Tibial nerve (tissue), 4 donors: ENCODE measurements at regions not wholly inside any gene's neighbourhood (a gene's known extent, or its start where the extent isn't known, plus 50 kb on each side); places are given as distances from the start of the nearest gene placed in this dataset.
"Not testable (repeated sequence)": the region's sequence is repeated elsewhere in the genome, so short reads cannot be mapped to it uniquely, and the experiment has no call there.

Source experiments
- DNase-seq, 2 donors: peaks; one replicate each; pipeline ENCODE4 v3.0.0-alpha.2; 2019; ENCODE audit warnings: low spot score in 2 of 2
- H3K27ac ChIP-seq, 4 donors: fragments of 200-600 bp; sonication (generic) in 3 of 4; one replicate each; pipeline ENCODE4 v1.5.1; 2017 to 2019; ENCODE audit warnings: mild to moderate bottlenecking in 1 of 4
- H3K27me3 ChIP-seq, 2 donors: fragments of 200-600 bp; sonication (generic) in 1 of 2; one replicate each; pipeline versions ENCODE4 v1.5.1 to v1.6.0; 2017 to 2019
- H3K36me3 ChIP-seq, 3 donors: fragments of 200-600 bp; sonication (generic); one replicate each; pipeline ENCODE4 v1.5.1; 2018 to 2019
- H3K4me1 ChIP-seq, 4 donors: fragments of 200-600 bp; sonication (generic) in 3 of 4; one replicate each; pipeline ENCODE4 v1.5.1; 2017 to 2019
- H3K4me3 ChIP-seq, 4 donors: fragments of 200-600 bp; sonication (generic) in 3 of 4; one replicate each; pipeline ENCODE4 v1.5.1; 2017 to 2019; ENCODE audit warnings: mild to moderate bottlenecking in 1 of 4, moderate library complexity in 1 of 4
- H3K9me3 ChIP-seq, 4 donors: fragments of 200-600 bp; sonication (generic) in 3 of 4; one replicate each; pipeline ENCODE4 v1.5.1; 2017 to 2019
- EP300 ChIP-seq, 2 donors: sonication (generic); formaldehyde crosslinking; IDR thresholded peaks; one replicate each; pipeline ENCODE4 v1.6.1; 2017; ENCODE audit warnings: antibody characterized with exemption in 2 of 2, mild to moderate bottlenecking in 1 of 2
- POLR2A ChIP-seq, 2 donors: fragments of 450-650 bp; IDR thresholded peaks; one replicate each; pipeline ENCODE4 v1.6.1; 2017; ENCODE audit warnings: antibody characterized with exemption in 2 of 2, mild to moderate bottlenecking in 2 of 2, moderate library complexity in 2 of 2
- WGBS, 2 donors: methylation state at CpG; one replicate each; pipeline ENCODE4 v1.1.5; 2018; 5-methylcytosine and 5-hydroxymethylcytosine counted together
- TF ChIP-seq, protein P1 (sequence below), 5 experiments: fragments of 200-600 bp in 3 of 5; fragments of 450-650 bp in 2 of 5; sonication (generic) in 3 of 5; IDR thresholded peaks; one replicate each; pipeline ENCODE4 v1.5.1; 2016 to 2019; ENCODE audit warnings: antibody characterized with exemption in 5 of 5, mild to moderate bottlenecking in 3 of 5, moderate library complexity in 2 of 5

DNA sequence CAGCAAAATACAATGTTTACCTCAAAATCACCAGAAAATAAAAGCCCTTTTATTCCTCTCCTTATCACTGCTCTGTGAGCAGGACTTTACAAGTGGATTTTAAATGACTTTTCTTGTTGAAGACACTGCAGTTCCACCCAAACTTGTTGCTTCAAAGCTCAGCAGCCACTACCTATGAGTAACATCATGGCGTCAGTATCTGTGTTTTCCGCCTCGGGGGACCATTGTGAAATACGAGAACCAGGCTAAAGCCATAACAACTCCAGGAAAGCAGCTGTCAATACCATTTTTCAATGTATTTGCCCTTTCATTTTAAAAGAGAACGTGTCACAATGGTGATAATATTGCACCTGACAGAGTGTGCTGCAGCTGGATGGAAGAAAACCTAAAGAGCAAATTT lies 284.0 kb upstream of the RNF32 start:
- Histone ChIP-seq H3K4me1 (no peaks in the 10 kb centered on the region), H3K27me3 (no peaks in the 10 kb centered on the region), H3K4me3 (no peak overlapping the region), H3K9me3 (no peaks in the 10 kb centered on the region), H3K27ac (no peak overlapping the region), H3K36me3 (no peaks in the 10 kb centered on the region)
- 75 to 87% methylated on average over 5 of the region's 5 CpGs for WGBS, 2 donors
- DNase-seq = no peak
- TF ChIP-seq POLR2A (IDR thresholded peaks at IDR 0.05) = no peak
- TF ChIP-seq, protein P1, sequence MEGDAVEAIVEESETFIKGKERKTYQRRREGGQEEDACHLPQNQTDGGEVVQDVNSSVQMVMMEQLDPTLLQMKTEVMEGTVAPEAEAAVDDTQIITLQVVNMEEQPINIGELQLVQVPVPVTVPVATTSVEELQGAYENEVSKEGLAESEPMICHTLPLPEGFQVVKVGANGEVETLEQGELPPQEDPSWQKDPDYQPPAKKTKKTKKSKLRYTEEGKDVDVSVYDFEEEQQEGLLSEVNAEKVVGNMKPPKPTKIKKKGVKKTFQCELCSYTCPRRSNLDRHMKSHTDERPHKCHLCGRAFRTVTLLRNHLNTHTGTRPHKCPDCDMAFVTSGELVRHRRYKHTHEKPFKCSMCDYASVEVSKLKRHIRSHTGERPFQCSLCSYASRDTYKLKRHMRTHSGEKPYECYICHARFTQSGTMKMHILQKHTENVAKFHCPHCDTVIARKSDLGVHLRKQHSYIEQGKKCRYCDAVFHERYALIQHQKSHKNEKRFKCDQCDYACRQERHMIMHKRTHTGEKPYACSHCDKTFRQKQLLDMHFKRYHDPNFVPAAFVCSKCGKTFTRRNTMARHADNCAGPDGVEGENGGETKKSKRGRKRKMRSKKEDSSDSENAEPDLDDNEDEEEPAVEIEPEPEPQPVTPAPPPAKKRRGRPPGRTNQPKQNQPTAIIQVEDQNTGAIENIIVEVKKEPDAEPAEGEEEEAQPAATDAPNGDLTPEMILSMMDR (IDR thresholded peaks at IDR 0.05) = no peak
- TF ChIP-seq EP300 (IDR thresholded peaks at IDR 0.05) = no peak

DNA sequence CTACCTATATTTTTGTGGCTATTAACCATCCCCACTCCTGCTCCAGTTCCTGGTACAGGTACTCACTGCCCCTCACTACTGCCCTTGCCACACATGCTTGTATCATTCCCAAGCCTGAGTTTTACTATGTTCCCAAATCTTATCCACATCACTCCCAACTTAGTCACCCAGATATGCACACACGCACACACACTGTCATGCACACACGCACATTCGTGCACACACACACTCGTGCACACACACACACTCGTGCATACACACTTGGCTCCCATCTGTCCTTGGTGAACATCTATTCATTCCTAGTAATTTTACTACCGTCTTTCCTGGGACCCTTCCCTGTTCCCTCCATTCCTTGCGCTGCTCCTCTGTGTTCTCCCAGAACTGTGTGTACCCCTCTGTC lies 287.2 kb upstream of the RNF32 start:
- WGBS, 2 donors = 84 to 92% methylated on average over 7 of the region's 7 CpGs

DNA sequence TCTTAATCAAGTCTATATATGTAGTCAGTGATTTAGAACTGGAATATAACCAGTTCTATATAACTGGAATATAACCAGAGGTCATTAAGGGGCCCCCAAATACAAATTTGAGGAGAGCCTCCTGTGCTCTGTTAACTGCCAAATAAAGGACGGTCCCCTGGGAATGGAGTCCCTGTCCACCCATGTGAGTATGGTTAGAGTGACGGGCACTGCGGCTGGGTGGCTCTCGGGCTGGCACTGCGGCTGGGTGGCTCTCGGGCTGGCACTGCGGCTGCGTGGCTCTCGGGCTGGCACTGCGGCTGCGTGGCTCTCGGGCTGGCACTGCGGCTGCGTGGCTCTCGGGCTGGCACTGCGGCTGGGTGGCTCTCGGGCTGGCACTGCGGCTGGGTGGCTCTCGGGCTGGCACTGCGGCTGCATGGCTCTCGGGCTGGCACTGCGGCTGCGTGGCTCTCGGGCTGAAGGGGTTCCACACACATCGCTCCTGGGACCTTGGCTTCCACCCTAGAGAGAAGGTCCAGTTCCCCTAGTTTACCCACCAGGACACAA lies 292.8 kb upstream of the RNF32 start:
- not testable (repeated sequence) for H3K36me3 ChIP-seq, H3K9me3 ChIP-seq, H3K4me1 ChIP-seq, H3K27ac ChIP-seq, H3K27me3 ChIP-seq, DNase-seq, H3K4me3 ChIP-seq
- 92 to 95% methylated on average over 15 to 23 of the region's 25 CpGs for WGBS, 2 donors

More for the DNA sequence above, 287.2 kb upstream of the RNF32 start:
- Histone ChIP-seq H3K9me3 (no peaks in the 10 kb centered on the region), H3K4me1 (no peaks in the 10 kb centered on the region), H3K27ac (no peak overlapping the region), H3K36me3 (no peaks in the 10 kb centered on the region), H3K27me3 (no peaks in the 10 kb centered on the region), H3K4me3 (no peak overlapping the region)
- DNase-seq = no peak
- TF ChIP-seq EP300 (IDR thresholded peaks at IDR 0.05) (no peak), POLR2A (IDR thresholded peaks at IDR 0.05) (no peak)
- TF ChIP-seq, protein P1 (IDR thresholded peaks at IDR 0.05) = no peak

DNA sequence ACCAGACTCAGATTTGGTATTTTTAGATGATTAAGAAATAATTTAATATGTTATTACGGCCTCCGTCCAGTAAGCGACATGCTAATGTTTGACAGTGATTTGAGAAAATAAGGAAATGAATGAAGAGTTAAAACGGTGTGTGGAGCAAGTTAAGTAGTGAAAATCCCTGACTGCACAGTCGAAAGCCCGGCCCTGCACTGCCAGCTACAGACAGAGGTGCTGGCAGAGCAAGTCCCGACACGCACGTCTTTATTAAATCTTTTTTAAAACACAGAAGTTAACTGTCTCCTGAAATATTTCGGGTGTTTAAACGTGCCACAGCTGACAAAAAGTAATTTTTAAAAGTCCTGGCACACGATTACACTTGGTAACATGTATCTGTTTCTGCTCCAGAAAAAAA lies 293.4 kb upstream of the RNF32 start:
- Histone ChIP-seq H3K36me3 (no peaks in the 10 kb centered on the region), H3K4me1 (no peaks in the 10 kb centered on the region), H3K27me3 (no peaks in the 10 kb centered on the region), H3K4me3 (no peak overlapping the region), H3K9me3 (no peaks in the 10 kb centered on the region), H3K27ac (no peak overlapping the region)
- 77 to 78% methylated on average over 12 of the region's 12 CpGs for WGBS, 2 donors
- TF ChIP-seq, protein P1 (IDR thresholded peaks at IDR 0.05) = no peak
- TF ChIP-seq EP300 (IDR thresholded peaks at IDR 0.05) (no peak), POLR2A (IDR thresholded peaks at IDR 0.05) (no peak)
- no peak for DNase-seq

DNA sequence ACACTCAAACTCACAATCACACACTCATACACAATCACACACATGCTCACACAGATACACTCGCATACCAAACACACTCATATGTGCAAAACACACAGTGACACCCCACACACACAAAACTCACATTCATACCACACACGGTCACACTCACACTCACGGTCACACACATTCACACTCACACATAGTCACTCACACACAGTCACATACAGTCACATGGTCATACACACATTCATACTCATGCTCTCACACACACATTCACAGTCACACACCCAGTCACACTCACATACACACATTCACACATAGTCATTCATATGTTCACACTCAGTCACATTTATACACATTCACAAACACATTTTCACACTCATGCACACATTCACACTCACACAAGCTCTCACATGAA lies 296.0 kb upstream of the RNF32 start:
- no peak for DNase-seq
- Histone ChIP-seq H3K4me1 (no peaks in the 10 kb centered on the region), H3K9me3 (no peaks in the 10 kb centered on the region), H3K27me3 (no peaks in the 10 kb centered on the region), H3K36me3 (no peaks in the 10 kb centered on the region), H3K27ac (no peak overlapping the region), H3K4me3 (no peak overlapping the region)
- 95 to 98% methylated on average over 3 of the region's 3 CpGs for WGBS, 2 donors
- TF ChIP-seq, protein P1 (IDR thresholded peaks at IDR 0.05) = no peak
- TF ChIP-seq POLR2A (IDR thresholded peaks at IDR 0.05) = no peak
- TF ChIP-seq EP300 (IDR thresholded peaks at IDR 0.05) = no peak

DNA sequence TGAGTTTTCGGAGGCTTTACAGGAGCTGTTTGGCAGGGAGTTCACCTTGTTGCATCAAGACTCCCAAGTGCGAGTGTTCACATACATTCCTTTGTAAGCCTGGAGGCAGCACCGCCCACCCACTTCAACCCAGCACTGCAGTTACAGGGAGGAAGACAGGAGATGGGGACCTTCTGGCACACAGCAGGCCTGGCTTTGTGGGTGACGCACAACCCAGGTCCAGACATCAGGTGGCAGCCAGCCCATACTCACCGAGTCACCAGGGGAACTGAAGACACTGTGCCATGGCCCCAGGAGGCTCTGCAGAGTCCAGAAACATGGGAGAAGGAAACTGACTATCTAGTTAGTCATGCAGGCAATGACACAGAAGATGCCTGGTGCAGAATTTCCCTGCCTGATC lies 305.9 kb upstream of the RNF32 start:
- Histone ChIP-seq H3K27me3 (no peaks in the 10 kb centered on the region), H3K9me3 (no peaks in the 10 kb centered on the region), H3K4me1 (no peaks in the 10 kb centered on the region), H3K36me3 (no peaks in the 10 kb centered on the region), H3K4me3 (no peak overlapping the region), H3K27ac (no peak overlapping the region)
- TF ChIP-seq, protein P1 (IDR thresholded peaks at IDR 0.05) = no peak
- TF ChIP-seq EP300 (IDR thresholded peaks at IDR 0.05) = no peak
- no peak for TF ChIP-seq POLR2A (IDR thresholded peaks at IDR 0.05)
- DNase-seq = no peak
- 82 to 88% methylated on average over 5 of the region's 5 CpGs for WGBS, 2 donors
